ENCODE measurements at regions not wholly inside any gene's neighbourhood (a gene's known extent, or its start where the extent isn't known, plus 50 kb on each side); places are given as distances from the start of the nearest gene placed in this dataset.

DNA sequence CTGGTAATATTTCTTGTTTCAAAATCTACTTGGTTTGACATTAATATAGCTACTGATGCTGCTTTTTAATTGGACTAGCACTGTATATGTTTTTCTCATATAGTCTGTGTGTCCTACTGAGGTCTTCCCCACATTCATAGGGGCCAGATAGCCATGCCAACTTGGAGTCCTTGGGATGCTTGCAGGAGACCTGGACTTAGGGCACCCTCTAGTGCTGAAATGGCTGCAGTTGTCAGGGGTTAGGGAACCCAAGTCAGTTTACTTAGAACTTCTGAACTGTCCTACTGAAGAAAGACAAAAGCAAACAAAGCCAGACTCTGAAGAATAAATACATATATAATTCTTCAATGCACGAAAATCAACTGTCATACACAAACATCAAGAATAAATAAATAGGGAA, 279.9 kb upstream of the SYT1 start (continued):
- TF ChIP-seq TSHZ2 (CRISPR knock-in tag; IDR thresholded peaks at IDR 0.05) = no peak
- TF ChIP-seq, protein P1, sequence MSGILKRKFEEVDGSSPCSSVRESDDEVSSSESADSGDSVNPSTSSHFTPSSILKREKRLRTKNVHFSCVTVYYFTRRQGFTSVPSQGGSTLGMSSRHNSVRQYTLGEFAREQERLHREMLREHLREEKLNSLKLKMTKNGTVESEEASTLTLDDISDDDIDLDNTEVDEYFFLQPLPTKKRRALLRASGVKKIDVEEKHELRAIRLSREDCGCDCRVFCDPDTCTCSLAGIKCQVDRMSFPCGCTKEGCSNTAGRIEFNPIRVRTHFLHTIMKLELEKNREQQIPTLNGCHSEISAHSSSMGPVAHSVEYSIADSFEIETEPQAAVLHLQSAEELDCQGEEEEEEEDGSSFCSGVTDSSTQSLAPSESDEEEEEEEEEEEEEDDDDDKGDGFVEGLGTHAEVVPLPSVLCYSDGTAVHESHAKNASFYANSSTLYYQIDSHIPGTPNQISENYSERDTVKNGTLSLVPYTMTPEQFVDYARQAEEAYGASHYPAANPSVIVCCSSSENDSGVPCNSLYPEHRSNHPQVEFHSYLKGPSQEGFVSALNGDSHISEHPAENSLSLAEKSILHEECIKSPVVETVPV (CRISPR knock-in tag; IDR thresholded peaks at IDR 0.05) = no peak
- no peak for TF ChIP-seq ZNF565 (CRISPR knock-in tag; conservative IDR thresholded peaks at IDR 0.05; ENCODE audit: low read depth)
- no peak for TF ChIP-seq BACH2 (CRISPR knock-in tag; IDR thresholded peaks at IDR 0.05; ENCODE audit: borderline replicate concordance)

DNA sequence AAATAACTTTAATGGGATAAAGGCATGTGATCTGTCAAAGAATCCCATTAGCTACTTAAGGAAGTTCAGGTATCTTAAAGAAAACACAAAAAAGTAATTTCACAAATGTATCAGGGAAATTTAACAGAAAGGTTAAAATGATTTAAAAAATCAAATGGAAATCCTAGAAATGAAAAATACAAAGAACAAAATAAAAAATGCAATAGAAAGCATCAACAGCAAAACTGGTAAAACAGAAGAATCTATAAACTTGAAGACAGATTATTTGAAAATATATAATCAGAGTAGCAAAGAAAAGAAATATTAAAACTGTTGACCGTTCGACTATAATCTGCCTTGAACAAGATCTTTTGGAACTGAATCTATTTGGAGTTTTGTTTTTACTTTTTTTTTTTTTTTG, 279.4 kb upstream of the SYT1 start:
- no peak for ATAC-seq
- TF ChIP-seq ISL1 (CRISPR knock-in tag; IDR thresholded peaks at IDR 0.05) (no peak), OSR1 (CRISPR knock-in tag; IDR thresholded peaks at IDR 0.05) (no peak)

DNA sequence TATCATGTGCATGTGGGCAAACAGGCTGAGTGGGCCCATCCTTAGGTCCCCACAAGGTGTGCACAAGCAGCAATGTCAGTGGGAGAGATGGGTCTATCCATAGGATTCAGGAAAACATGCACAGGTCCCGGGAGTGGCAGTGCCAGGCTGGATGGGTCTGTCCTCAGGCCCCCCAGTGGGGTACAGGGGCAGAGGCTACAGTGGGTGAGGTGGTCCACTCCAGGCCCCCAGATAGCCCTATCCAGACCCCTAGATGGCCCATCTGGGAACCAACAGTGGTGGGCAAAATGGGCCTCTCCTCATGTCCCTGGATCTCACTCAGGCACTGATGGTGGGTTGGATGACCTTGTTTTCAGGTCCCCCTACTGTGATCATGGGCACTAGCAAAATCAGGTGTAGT, 277.8 kb upstream of the SYT1 start:
- TF ChIP-seq GLIS3 (CRISPR knock-in tag; IDR thresholded peaks at IDR 0.05) (no peak), ZNF8 (CRISPR knock-in tag; IDR thresholded peaks at IDR 0.05) (no peak), BACH2 (CRISPR knock-in tag; IDR thresholded peaks at IDR 0.05; ENCODE audit: borderline replicate concordance) (no peak), TCF4 (CRISPR knock-in tag; IDR thresholded peaks at IDR 0.05; ENCODE audit: borderline replicate concordance) (no peak), ZNF70 (CRISPR knock-in tag; IDR thresholded peaks at IDR 0.05) (no peak), CREB5 (CRISPR knock-in tag; IDR thresholded peaks at IDR 0.05; ENCODE audit: low read depth) (no peak), OSR1 (CRISPR knock-in tag; IDR thresholded peaks at IDR 0.05) (no peak)
- TF ChIP-seq, protein P2, sequence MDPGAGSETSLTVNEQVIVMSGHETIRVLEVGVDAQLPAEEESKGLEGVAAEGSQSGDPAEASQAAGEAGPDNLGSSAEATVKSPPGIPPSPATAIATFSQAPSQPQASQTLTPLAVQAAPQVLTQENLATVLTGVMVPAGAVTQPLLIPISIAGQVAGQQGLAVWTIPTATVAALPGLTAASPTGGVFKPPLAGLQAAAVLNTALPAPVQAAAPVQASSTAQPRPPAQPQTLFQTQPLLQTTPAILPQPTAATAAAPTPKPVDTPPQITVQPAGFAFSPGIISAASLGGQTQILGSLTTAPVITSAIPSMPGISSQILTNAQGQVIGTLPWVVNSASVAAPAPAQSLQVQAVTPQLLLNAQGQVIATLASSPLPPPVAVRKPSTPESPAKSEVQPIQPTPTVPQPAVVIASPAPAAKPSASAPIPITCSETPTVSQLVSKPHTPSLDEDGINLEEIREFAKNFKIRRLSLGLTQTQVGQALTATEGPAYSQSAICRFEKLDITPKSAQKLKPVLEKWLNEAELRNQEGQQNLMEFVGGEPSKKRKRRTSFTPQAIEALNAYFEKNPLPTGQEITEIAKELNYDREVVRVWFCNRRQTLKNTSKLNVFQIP (CRISPR knock-in tag; IDR thresholded peaks at IDR 0.05; ENCODE audit: borderline replicate concordance, low read depth) = no peak

DNA sequence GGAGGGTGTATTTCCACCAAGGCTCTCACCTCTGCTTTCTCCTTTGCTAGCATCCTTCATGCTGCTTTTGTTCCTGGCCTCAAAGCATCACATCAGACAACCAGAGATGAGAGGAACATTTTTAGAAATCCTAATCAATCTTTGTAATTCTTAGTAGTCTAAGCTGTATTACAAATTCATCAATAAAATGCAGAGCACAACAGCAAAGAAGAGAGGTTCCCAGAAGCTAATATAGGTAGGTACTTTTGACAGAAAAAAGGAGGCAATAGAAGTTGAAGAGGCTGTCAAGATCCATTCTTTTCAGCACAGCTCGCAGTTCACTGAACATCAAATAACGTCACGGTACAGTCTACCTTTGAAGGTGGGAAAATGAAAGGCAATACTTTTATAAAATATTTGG, 265.2 kb upstream of the SYT1 start:
- TF ChIP-seq ZNF8 (CRISPR knock-in tag; IDR thresholded peaks at IDR 0.05) = no peak
- TF ChIP-seq CREB5 (CRISPR knock-in tag; IDR thresholded peaks at IDR 0.05; ENCODE audit: low read depth) = no peak
- no peak for TF ChIP-seq ZNF565 (CRISPR knock-in tag; conservative IDR thresholded peaks at IDR 0.05; ENCODE audit: low read depth)
- TF ChIP-seq, protein P2 (CRISPR knock-in tag; IDR thresholded peaks at IDR 0.05; ENCODE audit: borderline replicate concordance, low read depth) = no peak
- TF ChIP-seq PPARA (CRISPR knock-in tag; IDR thresholded peaks at IDR 0.05; ENCODE audit: borderline replicate concordance) = no peak
- no peak for TF ChIP-seq RARB (CRISPR knock-in tag; IDR thresholded peaks at IDR 0.05)
- TF ChIP-seq, protein P3, sequence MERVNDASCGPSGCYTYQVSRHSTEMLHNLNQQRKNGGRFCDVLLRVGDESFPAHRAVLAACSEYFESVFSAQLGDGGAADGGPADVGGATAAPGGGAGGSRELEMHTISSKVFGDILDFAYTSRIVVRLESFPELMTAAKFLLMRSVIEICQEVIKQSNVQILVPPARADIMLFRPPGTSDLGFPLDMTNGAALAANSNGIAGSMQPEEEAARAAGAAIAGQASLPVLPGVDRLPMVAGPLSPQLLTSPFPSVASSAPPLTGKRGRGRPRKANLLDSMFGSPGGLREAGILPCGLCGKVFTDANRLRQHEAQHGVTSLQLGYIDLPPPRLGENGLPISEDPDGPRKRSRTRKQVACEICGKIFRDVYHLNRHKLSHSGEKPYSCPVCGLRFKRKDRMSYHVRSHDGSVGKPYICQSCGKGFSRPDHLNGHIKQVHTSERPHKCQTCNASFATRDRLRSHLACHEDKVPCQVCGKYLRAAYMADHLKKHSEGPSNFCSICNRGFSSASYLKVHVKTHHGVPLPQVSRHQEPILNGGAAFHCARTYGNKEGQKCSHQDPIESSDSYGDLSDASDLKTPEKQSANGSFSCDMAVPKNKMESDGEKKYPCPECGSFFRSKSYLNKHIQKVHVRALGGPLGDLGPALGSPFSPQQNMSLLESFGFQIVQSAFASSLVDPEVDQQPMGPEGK (CRISPR knock-in tag; IDR thresholded peaks at IDR 0.05; ENCODE audit: borderline replicate concordance) = no peak
- TF ChIP-seq ZFP30 (CRISPR knock-in tag; IDR thresholded peaks at IDR 0.05) = no peak
- no peak for TF ChIP-seq GLIS3 (CRISPR knock-in tag; IDR thresholded peaks at IDR 0.05)
- TF ChIP-seq ARNTL (CRISPR knock-in tag; IDR thresholded peaks at IDR 0.05; ENCODE audit: borderline replicate concordance, low read depth) = no peak
- TF ChIP-seq, protein P1 (CRISPR knock-in tag; IDR thresholded peaks at IDR 0.05) = no peak
- TF ChIP-seq SNAI2 (CRISPR knock-in tag; IDR thresholded peaks at IDR 0.05) = no peak
- no peak for TF ChIP-seq ESRRG (CRISPR knock-in tag; IDR thresholded peaks at IDR 0.05)
- no peak for TF ChIP-seq TCF4 (CRISPR knock-in tag; IDR thresholded peaks at IDR 0.05; ENCODE audit: borderline replicate concordance)
- TF ChIP-seq OSR1 (CRISPR knock-in tag; IDR thresholded peaks at IDR 0.05) = no peak
- no peak for TF ChIP-seq CSDC2 (CRISPR knock-in tag; IDR thresholded peaks at IDR 0.05)
- TF ChIP-seq ZC3H10 (CRISPR knock-in tag; IDR thresholded peaks at IDR 0.05) = no peak
- no peak for ATAC-seq

More for the DNA sequence above, 277.8 kb upstream of the SYT1 start:
- no peak for ATAC-seq

Measured in SK-N-SH treated with all-trans-retinoic acid at 6 μM for 48 hours (cell line).